HAP-1 (cell line): ENCODE measurements at regions not wholly inside any gene's neighbourhood (a gene's known extent, or its start where the extent isn't known, plus 50 kb on each side); places are given as distances from the start of the nearest gene placed in this dataset.

Experiments
- DNase-seq, 2 experiments: peaks; one replicate each; pipeline ENCODE4 v3.0.0-alpha.2; 2016 to 2020; ENCODE audit warnings: low spot score in 2 of 2
- H3K27me3 ChIP-seq: fragments of 250-450 bp; sonication (Bioruptor Pico); 2 replicates; pipeline ENCODE4 v1.5.1; 2020; ENCODE audit warnings: low read depth, mild to moderate bottlenecking, moderate library complexity
- H3K36me3 ChIP-seq: fragments of 250-450 bp; sonication (Bioruptor Pico); replicated peaks from 2 replicates; pipeline ENCODE4 v1.5.1; 2020; ENCODE audit warnings: mild to moderate bottlenecking
- H3K4me1 ChIP-seq: fragments of 250-450 bp; sonication (Bioruptor Pico); 2 replicates; pipeline ENCODE4 v1.5.1; 2020; ENCODE audit warnings: mild to moderate bottlenecking
- H3K4me3 ChIP-seq: fragments of 250-450 bp; sonication (Bioruptor Pico); 2 replicates; pipeline ENCODE4 v1.5.1; 2020; ENCODE audit warnings: mild to moderate bottlenecking, moderate library complexity
- H3K9me3 ChIP-seq: fragments of 250-450 bp; sonication (Bioruptor Pico); 2 replicates; pipeline ENCODE4 v1.5.1; 2020; ENCODE audit warnings: mild to moderate bottlenecking, moderate library complexity
- in situ Hi-C: fragments of 300-500 bp; cut with MboI; formaldehyde crosslinking; loops from 3 replicates; pipeline ENCODE4 v1.14.3; 2020; ENCODE audit warnings: low sequenced_read_pairs, inconsistent platforms, mixed read lengths

DNA sequence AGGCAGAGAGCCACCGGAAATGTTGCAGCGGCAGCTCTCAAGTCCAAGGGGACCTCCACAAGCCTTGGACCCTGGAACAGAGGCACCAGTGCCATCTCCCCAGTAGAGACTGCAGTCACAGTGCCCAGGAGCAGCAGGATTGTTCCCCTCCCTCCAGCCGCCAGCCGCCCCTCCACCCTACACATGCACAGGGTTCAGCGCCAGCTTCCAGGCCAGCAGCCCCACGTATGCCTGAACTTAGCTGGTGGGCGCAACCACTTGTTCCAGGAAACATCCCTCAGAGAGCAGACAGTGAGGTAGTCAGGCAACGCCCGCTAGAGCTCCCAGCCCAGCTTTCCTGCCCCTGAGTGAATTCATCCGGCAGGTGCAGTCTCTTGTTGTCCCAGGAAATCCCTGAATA is 1098.1 kb upstream of the NCAM2 start:
- in situ Hi-C loops = no loop called here
- Histone ChIP-seq H3K4me3 (no peak overlapping the region), H3K27me3 (no peaks in the 10 kb centered on the region), H3K9me3 (no peaks in the 10 kb centered on the region), H3K4me1 (no peaks in the 10 kb centered on the region), H3K36me3 (no peaks in the 10 kb centered on the region)
- DNase-seq = no peak

DNA sequence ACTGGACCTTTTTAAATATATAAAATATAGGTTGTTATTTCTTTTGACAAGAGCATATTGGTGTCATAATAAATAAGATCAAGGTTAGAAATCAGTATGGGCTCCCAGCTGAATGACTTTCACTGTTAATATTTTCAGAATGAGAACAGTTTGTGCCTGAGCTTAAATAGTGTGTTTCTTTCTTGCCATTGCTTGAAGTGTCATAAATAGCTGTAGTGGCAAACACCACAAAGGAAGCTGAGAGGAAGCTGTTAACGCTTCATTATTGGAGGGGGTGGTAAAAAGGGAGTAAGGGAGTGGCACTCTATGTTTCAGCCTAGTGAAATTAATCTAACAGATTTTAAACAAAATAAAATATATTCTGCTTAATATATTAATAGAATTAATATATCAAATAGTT is 1089.8 kb upstream of the NCAM2 start:
- H3K9me3 ChIP-seq = no peaks in the 10 kb centered on the region
- H3K4me3 ChIP-seq = no peak overlapping the region
- H3K4me1 ChIP-seq = no peaks in the 10 kb centered on the region
- in situ Hi-C loops = no loop called here
- H3K36me3 ChIP-seq = no peaks in the 10 kb centered on the region
- no peaks in the 10 kb centered on the region for H3K27me3 ChIP-seq
- DNase-seq = no peak

DNA sequence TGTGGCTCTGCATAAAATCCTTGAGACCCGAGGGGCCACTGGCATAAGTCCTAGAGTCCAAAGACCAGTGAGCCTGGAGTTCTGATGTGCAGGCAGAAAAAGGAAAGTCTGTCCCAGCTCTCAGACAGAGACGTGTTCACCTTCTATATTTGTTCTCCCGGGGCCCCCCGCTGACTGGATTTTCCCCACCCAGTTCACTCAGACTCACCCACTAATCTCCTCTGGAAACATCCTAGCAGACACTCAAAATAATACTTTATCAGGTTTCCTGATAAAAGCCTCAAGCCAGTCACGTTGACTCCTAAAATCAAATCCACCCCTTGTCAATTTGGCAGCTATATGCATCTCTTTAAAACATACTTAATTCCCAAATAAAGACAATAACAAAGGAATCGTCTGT is 1084.2 kb upstream of the NCAM2 start:
- H3K27me3 ChIP-seq = no peaks in the 10 kb centered on the region
- no peak overlapping the region for H3K4me3 ChIP-seq
- H3K36me3 ChIP-seq = no peaks in the 10 kb centered on the region
- H3K4me1 ChIP-seq = no peaks in the 10 kb centered on the region
- no peaks in the 10 kb centered on the region for H3K9me3 ChIP-seq
- in situ Hi-C loops = no loop called here
- DNase-seq = peak in 1 of 2 experiments; percentile 8

DNA sequence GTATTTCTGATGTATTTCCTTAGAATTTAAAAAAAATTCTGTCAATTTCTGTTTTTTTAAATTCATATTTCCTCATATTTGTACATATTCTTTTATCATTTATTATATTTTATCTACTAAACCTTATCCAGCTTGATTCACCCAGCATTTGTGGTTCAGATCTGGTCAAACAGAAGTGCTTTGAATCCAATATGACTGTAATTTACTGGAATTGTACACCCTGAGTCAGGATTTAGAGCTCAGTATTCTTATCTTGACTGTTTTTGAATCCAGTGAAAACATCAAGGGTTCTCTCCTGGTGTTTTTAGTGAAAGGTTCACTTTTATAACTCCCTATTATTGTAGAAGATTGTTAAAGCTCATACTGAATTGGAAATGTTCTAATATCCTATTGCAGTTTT is 1077.0 kb upstream of the NCAM2 start:
- no peaks in the 10 kb centered on the region for H3K36me3 ChIP-seq
- no peaks in the 10 kb centered on the region for H3K4me1 ChIP-seq
- in situ Hi-C loops = no loop called here
- H3K4me3 ChIP-seq = no peak overlapping the region
- no peak for DNase-seq
- H3K9me3 ChIP-seq = no peaks in the 10 kb centered on the region
- no peaks in the 10 kb centered on the region for H3K27me3 ChIP-seq

DNA sequence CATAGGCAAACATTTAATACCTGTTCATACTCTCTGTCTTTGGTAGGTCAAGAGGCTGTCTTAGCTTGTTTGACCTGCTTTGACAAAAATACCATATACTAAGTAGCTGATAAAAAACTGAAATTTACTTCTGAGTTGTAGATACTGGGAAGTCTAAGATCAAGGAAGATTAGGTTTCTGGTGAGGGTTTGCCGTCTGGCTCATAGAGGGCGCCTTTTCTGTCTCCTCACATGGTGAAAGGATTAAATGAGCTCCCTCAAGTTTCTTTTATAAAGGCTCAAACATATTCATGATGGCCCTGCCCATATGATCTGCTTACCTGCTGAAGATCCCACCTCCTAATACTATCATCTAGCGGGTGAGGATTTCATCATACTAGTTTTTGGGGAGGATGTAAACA is 1076.1 kb upstream of the NCAM2 start:
- in situ Hi-C loops = no loop called here
- DNase-seq = no peak
- Histone ChIP-seq H3K4me3 (no peak overlapping the region), H3K9me3 (no peaks in the 10 kb centered on the region), H3K36me3 (no peaks in the 10 kb centered on the region), H3K27me3 (no peaks in the 10 kb centered on the region), H3K4me1 (no peaks in the 10 kb centered on the region)

DNA sequence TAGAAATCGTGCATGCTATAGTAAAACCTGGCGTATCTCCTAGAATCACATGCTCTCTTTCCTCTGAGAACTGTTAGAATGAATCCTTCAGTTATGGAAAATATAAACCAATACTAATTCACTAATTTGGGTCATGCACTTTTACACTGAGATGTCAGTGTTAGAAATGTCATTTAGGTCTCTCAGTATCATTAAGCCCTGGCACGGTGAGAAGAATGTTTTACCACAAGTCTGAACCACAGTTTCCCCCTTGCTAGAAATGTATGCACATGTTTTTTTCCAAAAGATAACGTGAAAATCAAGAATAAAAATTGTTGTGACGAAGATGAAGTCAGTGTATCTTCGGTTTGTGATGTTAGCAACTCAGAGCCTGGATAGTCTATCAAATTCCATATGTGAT is 1062.7 kb upstream of the NCAM2 start:
- H3K4me1 ChIP-seq = peaks cover 3% of the 10 kb centered on the region; the same call in 1 of the 2 replicates
- no peak for DNase-seq
- in situ Hi-C loops = no loop called here
- H3K9me3 ChIP-seq = no peaks in the 10 kb centered on the region
- H3K4me3 ChIP-seq = no peak overlapping the region
- H3K36me3 ChIP-seq = no peaks in the 10 kb centered on the region
- H3K27me3 ChIP-seq = no peaks in the 10 kb centered on the region

DNA sequence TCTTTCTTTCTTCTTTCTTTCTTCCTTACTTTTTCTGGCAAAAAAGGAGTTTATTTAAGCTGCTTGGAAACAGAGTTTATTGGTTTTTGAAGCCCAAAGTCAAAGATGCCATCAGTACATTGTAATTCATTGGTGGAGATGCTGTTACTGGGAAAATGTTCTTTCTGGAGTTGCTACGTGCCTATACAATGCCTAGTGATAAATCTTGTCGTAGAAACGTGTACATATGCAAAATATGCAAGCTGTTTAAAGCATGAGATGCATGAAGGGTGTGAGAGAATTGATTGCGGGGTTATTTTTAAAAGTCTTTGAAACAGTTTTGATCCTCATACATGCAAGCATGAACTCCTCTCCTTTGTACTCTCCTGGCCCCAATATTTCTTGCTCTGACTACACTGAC is 1060.6 kb upstream of the NCAM2 start:
- no peaks in the 10 kb centered on the region for H3K27me3 ChIP-seq
- H3K4me3 ChIP-seq = no peak overlapping the region
- H3K36me3 ChIP-seq = no peaks in the 10 kb centered on the region
- peaks cover 3% of the 10 kb centered on the region; the same call in 1 of the 2 replicates for H3K4me1 ChIP-seq
- in situ Hi-C loops = no loop called here
- H3K9me3 ChIP-seq = no peaks in the 10 kb centered on the region
- DNase-seq = peak in 1 of 2 experiments; percentile 20

DNA sequence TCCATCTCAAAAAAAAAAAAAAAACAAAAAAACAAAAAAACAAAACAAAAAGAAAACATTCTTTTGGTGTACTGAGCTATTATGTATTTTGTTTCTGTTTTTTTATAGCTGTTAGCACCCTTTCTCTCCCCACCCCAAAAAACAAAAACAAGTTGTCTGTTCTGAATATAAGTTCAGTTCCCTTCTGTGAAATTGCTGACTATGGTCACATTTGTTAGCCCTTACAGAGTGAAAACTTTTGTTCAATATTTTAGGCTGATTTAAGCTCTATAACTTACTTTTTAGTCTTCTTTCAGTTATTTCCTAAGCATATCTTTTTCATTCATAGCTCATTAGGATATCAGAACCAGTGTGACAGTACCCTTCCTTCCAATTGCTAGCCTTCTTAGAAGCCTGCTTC is 1056.6 kb upstream of the NCAM2 start:
- no peaks in the 10 kb centered on the region; the same call in 1 of the 2 replicates for H3K27me3 ChIP-seq
- no peak for DNase-seq
- peaks cover 3% of the 10 kb centered on the region; the same call in 1 of the 2 replicates for H3K4me1 ChIP-seq
- no peaks in the 10 kb centered on the region for H3K9me3 ChIP-seq
- no peak overlapping the region for H3K4me3 ChIP-seq
- in situ Hi-C loops = no loop called here
- no peaks in the 10 kb centered on the region for H3K36me3 ChIP-seq

DNA sequence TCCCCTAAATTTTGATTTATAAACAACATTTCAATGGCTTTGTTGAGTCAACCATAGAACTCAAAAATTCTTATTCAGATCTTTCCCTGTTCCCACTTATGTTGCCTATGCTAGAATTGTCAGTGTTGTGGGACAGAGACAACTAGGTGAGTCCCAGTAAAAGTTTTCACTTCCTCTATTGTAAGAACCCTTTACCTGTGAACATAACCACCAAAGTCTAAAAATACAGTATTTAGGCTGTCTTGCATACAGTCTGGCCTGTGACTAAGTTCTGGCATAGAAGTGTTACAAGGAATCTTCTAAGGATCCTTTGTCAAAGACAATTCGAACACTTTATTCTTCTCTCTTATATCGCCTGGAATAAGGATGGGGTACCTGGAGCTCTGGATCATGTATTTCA is 1047.9 kb upstream of the NCAM2 start:
- DNase-seq = no peak
- in situ Hi-C loops = no loop called here
- no peaks in the 10 kb centered on the region for H3K27me3 ChIP-seq

DNA sequence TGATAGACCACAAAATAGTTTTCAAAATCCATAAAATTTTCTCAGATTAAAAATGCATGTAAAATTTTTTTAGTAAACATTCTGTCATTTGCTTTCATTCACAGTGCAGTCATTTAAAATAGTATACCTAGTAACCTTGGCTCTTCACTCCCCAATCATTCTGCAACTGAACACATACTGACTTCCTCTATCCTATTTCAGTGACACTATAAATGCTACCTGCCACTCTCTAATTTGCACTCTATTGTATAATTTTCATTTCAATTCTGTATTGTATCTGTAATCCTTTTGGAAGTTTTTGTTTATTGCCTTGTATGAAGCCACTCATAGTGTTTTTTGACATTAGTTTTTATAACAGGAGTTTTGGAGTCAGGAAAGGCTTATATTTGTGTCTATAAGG is 1029.1 kb upstream of the NCAM2 start:
- in situ Hi-C loops = no loop called here
- H3K4me1 ChIP-seq = no peaks in the 10 kb centered on the region
- H3K36me3 ChIP-seq = no peaks in the 10 kb centered on the region
- H3K27me3 ChIP-seq = no peaks in the 10 kb centered on the region
- DNase-seq = no peak
- no peak overlapping the region for H3K4me3 ChIP-seq
- H3K9me3 ChIP-seq = no peaks in the 10 kb centered on the region

More for the DNA sequence above, 1047.9 kb upstream of the NCAM2 start:
- Histone ChIP-seq H3K4me3 (no peak overlapping the region), H3K36me3 (no peaks in the 10 kb centered on the region), H3K9me3 (no peaks in the 10 kb centered on the region), H3K4me1 (no peaks in the 10 kb centered on the region)

DNA sequence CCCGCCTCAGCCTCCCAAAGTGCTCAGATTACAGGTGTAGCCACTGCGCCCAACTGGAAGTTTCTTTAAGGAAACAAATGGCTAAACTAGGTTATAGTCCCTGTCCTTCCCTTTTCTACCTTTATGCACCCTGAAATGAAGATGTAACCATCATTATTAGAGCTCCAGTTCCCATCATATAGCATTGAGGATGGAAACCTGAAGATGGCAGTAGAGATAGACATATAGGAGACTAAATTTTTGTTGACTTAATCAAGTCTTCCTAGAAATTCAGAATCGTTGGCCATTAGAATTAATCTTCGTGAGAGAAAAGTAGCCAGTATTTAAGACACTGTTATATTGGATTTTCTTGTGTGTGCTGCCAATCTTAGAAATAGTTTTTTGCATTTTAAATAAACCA is 1016.3 kb upstream of the NCAM2 start:
- H3K27me3 ChIP-seq = no peaks in the 10 kb centered on the region
- no peaks in the 10 kb centered on the region for H3K36me3 ChIP-seq
- no peaks in the 10 kb centered on the region for H3K9me3 ChIP-seq
- in situ Hi-C loops = no loop called here
- DNase-seq = no peak
- H3K4me1 ChIP-seq = no peaks in the 10 kb centered on the region
- H3K4me3 ChIP-seq = no peak overlapping the region

DNA sequence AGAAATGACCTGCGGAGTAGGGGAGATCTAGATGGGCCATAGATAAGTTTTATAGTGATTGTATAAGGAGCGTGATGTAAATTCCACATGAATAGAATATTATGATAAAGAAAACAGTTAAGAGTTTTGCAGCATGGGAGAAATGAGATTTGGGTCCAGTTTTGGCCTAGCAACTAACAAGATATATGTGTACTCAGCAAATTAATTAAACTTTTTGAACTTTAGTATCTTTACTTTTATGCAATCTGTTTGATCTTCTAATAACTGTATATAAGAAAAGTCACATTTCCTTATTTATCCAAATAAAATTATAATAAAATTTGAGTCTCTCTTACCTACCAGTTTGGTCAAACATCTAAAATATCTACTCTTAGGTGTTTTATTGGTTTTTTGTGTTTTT is 1011.8 kb upstream of the NCAM2 start:
- Histone ChIP-seq H3K36me3 (no peaks in the 10 kb centered on the region), H3K9me3 (no peaks in the 10 kb centered on the region), H3K4me1 (no peaks in the 10 kb centered on the region), H3K4me3 (no peak overlapping the region), H3K27me3 (no peaks in the 10 kb centered on the region)
- in situ Hi-C loops = no loop called here
- DNase-seq = no peak

DNA sequence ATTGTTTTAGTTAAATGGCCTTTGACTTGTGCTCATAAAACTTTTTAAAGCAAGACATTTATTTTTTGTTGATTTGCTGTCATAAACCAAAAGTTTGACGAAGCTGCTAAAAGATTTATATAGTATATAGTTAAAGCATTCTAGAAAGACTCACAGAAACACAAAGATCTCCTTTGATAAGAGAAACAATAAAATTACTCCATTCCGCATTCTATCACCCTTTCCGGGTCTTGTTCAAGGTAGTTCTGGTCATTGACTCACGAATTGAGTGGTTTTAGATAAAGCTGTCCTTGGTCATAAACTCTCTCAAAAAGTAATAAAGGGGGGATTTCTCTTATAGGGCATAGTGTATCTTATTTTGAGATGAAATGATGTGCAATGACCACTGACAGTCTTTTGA is 1010.5 kb upstream of the NCAM2 start:
- no peak overlapping the region for H3K4me3 ChIP-seq
- no peaks in the 10 kb centered on the region for H3K9me3 ChIP-seq
- no peaks in the 10 kb centered on the region for H3K27me3 ChIP-seq
- no peak for DNase-seq
- no peaks in the 10 kb centered on the region for H3K4me1 ChIP-seq
- no peaks in the 10 kb centered on the region for H3K36me3 ChIP-seq
- in situ Hi-C loops = no loop called here

DNA sequence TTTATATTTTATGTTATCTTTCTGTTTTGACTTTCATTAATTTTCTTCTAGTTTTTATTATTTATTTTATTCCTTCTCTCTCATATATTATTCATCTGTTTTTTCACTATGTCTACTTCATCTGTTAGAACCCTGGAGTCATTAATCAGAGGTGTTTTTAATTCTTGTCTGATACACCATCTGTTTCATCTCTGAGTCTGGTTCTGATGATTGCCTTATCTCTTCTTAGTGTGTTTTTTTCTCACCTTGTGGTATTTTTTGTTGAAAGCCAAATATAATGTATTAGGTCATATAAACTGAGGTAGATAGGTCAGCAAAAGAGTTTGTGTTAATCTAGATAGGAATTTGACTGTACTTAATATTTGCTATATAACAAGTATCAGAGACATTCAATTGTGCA is 1005.7 kb upstream of the NCAM2 start:
- Histone ChIP-seq H3K36me3 (no peaks in the 10 kb centered on the region), H3K4me1 (peaks cover 6% of the 10 kb centered on the region), H3K27me3 (no peaks in the 10 kb centered on the region), H3K9me3 (no peaks in the 10 kb centered on the region; the same call in 1 of the 2 replicates), H3K4me3 (no peak overlapping the region)
- no peak for DNase-seq
- in situ Hi-C loops = no loop called here

DNA sequence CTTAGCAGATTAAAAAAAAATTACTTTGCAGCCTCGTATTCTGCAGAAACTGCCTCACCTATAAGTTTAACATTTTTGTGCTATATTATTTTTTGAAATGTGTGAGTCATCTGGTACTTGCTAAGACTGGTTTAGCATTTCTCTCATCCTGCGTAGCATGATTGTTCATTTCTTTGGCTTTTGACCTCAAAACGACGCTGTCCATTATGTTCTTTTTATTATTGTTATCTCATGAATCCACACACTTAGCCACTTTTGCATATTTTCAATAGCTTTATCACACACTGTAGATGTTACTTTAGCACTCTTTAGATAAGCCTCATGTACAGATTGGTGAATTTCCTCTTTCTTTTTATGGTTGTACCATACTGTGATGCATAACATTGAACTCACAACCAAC is 1004.9 kb upstream of the NCAM2 start:
- Histone ChIP-seq H3K4me3 (no peak overlapping the region), H3K4me1 (peaks cover 6% of the 10 kb centered on the region), H3K27me3 (no peaks in the 10 kb centered on the region), H3K9me3 (no peaks in the 10 kb centered on the region; the same call in 1 of the 2 replicates), H3K36me3 (no peaks in the 10 kb centered on the region)
- in situ Hi-C loops = no loop called here
- DNase-seq = peak in 1 of 2 experiments; percentile 32
